Ramos (cell line): ENCODE measurements at regions not wholly inside any gene's neighbourhood (a gene's known extent, or its start where the extent isn't known, plus 50 kb on each side); places are given as distances from the start of the nearest gene placed in this dataset.
"Not testable (repeated sequence)": the region's sequence is repeated elsewhere in the genome, so short reads cannot be mapped to it uniquely, and the experiment has no call there.

Source experiments
- in situ Hi-C: fragments of 300-500 bp; cut with MboI; formaldehyde crosslinking; loops from one replicate; pipeline ENCODE4 v1.14.3; 2022; ENCODE audit warnings: low sequenced_read_pairs; ENCODE audit not compliant: unreplicated experiment

GRCh38 chr5:89229331-89230070, 346.5 kb upstream of the MEF2C start:
- in situ Hi-C loops, result no loop called here

GRCh38 chr5:89228355-89228754, 345.4 kb upstream of the MEF2C start:
- in situ Hi-C loops, result no loop called here

DNA sequence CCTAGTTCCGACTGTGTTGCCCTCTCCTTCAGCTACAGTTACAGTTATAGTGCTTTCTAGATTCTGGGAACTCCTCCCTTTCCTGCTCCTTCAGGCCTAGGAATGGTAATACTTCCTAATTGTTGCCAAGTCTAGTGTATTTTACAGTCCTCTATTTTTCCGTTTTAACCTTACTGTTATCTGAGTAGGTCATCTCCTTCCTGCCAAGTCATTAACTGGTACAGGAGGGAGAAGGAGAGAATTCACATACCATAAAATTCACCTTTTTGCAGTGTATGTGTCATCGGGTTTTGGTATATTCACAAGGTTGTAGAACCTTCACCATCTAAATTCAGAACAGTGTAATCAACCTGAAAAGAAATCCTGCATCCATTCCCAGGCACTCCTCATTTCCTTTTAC, 335.4 kb upstream of the MEF2C start:
- in situ Hi-C loops, result no loop called here

DNA sequence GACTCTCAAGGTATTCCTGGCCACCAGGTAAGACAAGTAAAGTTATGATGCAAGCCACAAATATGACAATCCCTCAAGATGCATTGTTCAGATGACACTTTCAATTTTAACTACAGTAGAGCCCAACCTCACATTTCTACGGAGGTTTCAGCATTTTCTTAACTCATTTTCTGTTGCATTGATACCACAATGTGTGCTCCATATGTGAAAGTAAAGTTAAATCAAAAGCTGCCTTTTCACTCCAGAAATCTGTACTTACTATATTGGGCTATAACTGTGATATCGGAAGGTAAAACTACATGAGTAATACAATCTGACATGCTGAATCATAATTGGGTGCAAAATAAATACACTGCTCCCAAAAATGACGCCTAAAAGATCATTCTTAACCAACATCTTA, 333.6 kb upstream of the MEF2C start:
- in situ Hi-C loops, result no loop called here

DNA sequence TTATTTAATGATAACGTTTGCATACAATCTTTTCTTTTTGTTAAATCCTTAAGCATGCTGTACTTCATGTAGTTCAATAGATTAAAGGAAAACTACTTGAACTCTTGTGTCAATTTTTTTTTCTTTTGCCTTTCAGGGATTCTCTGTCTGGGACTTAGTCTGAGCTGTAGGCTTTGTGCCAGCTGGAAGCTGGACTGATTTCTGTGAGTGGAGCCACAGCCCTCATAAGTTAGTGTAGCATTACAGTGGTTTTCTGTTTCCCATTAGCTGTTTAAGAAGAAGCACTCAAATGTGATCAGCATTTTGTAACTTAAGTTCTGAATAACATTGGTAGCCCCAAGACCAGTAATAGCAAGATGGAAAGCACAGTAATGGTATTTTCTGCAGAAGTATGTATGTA, 330.6 kb upstream of the MEF2C start:
- in situ Hi-C loops, result no loop called here

DNA sequence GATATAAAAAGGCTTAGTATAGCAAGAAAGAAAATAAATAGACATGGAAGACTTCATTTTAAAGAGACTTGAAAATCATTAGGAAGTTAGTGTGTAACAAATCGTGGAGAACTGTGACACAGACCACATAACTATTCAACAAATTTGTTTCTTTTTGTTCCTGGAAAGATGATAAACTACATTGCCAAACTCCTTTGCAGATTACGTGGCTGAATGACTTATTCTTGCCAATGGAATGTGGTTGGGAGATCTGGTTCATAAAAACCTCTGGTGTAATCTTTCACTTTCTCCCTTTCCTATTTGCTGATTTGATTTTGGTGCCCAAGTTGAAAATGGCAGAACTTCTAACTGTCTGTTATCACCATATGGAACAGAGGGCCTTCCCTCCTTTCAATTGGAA, 328.9 kb upstream of the MEF2C start:
- in situ Hi-C loops, result no loop called here

GRCh38 chr5:89208811-89209210, 325.8 kb upstream of the MEF2C start:
- in situ Hi-C loops, result no loop called here

DNA sequence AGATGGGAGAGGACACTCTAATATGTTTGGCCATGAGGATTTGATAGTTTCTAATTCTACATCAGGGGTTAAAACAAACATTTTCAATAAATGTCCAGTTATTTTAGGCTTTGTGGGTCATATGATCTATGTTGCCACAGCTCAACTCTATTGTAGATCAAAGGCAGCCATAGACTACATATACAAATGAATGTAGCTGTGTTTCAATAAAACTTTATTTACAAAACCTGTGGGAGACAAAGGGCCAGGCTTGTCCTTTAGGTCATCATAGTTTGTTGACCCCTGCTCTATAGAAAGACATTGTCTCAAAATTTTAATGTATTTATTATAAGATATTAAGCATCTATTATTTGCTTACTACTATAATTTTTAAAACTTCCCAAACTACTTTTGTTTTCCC, 325.4 kb upstream of the MEF2C start:
- in situ Hi-C loops, result no loop called here

DNA sequence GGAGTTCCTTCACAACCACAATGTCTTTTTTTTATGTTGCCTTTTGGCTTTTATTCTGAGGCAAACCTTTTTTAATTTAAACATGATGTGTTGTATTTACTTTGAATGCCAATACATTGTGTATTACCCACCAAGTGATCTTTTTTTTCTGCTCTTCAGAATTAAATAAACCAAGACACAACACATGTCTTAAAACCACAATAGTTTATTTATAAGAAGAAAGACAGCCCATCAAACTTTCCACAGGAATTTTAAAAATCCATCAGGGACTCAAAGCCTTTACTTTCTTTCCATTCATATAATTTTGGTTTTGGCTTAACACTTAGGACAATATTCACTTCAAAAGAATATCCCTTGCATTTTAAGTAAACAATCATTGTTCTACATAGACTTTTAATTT, 321.8 kb upstream of the MEF2C start:
- in situ Hi-C loops, result no loop called here

DNA sequence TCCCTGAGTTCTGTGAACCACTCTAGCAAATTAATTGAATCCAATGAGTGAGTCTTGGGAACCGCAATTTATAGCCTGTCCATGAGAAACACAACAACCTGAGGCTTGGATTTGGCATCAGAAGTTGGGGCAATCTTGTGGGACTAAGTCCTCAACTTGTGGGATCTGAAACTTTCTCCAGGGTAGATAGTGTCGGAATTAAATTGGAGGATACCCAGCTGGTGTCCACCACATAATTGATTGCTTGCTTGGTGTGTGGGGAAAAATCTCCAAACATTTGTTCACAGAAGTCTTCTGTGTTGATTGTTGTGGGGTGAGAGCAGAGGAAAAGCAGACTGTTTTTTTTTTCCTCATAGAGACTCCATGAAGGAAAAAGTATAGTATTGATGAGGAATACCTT, 320.6 kb upstream of the MEF2C start:
- in situ Hi-C loops, result no loop called here

- in situ Hi-C loops, result no loop called here
These were observed 317.9 kb upstream of the MEF2C start for GRCh38 chr5:89200899-89201298.

- in situ Hi-C loops, result no loop called here
These were observed 316.3 kb upstream of the MEF2C start for GRCh38 chr5:89199306-89199705.

DNA sequence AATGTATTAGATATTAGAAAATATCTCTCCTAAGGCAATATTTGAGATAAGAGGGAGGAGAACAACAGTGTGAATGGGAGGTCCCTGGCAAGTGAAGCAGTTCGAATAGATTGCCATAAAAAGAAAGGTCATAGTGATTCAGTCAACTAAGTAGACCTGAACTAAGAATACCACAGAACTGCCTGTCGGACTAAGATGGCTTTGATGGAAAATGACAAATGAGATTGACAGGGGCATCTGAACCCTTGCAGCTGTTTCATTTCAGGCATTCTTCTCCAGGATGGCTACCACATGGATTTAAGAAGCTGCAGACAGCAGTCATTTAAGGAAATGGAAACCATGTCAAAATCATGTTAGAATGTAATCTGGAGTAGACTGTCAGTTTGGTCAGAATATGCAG, 308.4 kb upstream of the MEF2C start:
- in situ Hi-C loops, result no loop called here

- in situ Hi-C loops, result no loop called here
These were observed 307.7 kb upstream of the MEF2C start for GRCh38 chr5:89190515-89191265.

- in situ Hi-C loops, result no loop called here
These were observed 305.0 kb upstream of the MEF2C start for GRCh38 chr5:89187883-89188465.

DNA sequence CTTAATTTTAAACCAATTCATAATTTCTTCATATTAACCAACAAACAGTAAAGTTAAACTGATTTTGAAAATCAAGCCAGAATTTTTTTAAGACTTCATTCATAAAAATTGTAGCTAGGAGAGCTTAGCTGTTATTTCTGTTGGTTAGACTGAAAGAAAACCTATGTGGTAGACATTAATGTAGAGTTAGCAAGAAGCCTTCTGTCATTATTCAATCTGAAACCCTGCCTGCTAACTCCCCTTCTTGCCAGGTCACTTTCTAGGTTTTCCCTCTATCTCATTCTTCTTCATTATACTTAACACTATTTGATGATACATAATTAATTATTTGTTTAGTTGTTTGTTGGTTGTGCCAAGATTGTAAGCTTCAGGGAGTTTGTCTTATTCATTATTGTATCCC, 304.3 kb upstream of the MEF2C start:
- in situ Hi-C loops, result no loop called here

GRCh38 chr5:89181546-89181945, 298.6 kb upstream of the MEF2C start:
- in situ Hi-C loops, result no loop called here

DNA sequence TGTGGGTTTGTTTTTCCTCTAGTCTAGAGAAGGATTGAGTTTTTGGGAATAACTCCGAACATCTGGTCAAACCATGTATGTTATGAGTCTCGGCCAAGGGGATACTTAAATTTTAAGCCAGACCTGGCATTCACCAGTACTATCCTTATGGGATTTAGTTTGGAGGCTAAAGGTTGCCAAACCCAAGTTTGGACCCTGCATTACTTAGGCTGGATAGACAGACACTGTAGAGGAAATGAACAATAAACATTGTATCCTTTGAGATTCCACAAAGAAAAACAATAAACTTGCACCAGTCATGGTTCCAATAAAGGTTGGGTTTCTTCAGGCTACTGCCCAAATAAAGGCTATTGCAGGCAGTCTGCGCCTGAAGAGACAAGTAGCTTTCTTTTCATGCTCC, 296.7 kb upstream of the MEF2C start:
- in situ Hi-C loops, result no loop called here

GRCh38 chr5:89178541-89178940, 295.6 kb upstream of the MEF2C start:
- in situ Hi-C loops, result no loop called here

GRCh38 chr5:89173528-89173927, 290.5 kb upstream of the MEF2C start:
- in situ Hi-C loops, result no loop called here

DNA sequence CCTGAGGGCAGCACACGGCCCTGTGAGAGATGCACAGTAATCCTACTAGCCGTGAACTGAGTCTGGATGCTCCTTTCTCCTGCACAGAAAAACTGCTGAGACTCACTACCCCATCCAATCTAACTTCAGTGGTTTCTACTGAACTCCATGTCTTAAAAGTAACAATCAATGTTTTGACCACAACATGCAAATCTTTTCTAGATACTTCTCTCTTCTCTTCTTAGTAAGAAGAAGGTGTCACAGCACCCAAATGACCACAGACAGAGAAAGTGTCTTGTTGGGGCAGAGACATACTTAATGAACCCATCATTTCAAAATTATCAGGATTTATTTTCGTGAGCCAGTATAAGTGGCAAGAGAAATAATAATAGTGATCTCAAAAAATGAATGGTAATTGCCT, 285.8 kb upstream of the MEF2C start:
- in situ Hi-C loops, result no loop called here

- in situ Hi-C loops, result not testable (repeated sequence)
These were observed 281.7 kb upstream of the MEF2C start for GRCh38 chr5:89164703-89165102.
